ENCODE measurements at regions not wholly inside any gene's neighbourhood (a gene's known extent, or its start where the extent isn't known, plus 50 kb on each side); places are given as distances from the start of the nearest gene placed in this dataset.

DNA sequence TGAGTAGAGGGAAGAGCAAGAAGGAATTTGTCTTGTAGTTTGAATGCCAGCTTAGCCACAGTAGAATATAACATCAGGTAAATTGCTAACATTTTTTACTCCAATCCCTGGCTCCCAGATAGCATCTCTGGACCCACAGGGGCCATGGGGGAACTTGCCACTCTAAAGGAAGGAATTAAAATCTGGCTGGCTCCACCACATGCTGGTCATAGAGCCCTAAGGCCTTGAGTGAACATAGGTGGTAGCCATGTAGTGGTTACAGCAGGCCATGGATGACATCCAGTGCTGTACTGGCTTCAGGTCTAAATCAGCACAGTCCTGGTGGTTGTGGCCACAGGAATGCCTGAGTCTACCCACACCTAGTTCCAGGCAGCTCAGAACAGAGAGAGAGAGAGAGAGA, 109.9 kb upstream of the RGMB start:
- TF ChIP-seq, protein P1, sequence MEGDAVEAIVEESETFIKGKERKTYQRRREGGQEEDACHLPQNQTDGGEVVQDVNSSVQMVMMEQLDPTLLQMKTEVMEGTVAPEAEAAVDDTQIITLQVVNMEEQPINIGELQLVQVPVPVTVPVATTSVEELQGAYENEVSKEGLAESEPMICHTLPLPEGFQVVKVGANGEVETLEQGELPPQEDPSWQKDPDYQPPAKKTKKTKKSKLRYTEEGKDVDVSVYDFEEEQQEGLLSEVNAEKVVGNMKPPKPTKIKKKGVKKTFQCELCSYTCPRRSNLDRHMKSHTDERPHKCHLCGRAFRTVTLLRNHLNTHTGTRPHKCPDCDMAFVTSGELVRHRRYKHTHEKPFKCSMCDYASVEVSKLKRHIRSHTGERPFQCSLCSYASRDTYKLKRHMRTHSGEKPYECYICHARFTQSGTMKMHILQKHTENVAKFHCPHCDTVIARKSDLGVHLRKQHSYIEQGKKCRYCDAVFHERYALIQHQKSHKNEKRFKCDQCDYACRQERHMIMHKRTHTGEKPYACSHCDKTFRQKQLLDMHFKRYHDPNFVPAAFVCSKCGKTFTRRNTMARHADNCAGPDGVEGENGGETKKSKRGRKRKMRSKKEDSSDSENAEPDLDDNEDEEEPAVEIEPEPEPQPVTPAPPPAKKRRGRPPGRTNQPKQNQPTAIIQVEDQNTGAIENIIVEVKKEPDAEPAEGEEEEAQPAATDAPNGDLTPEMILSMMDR (IDR thresholded peaks at IDR 0.05; ENCODE audit: insufficient read depth, low read length, poor library complexity, severe bottlenecking) = no peak
- Histone ChIP-seq H3K36me3 (ENCODE audit: control insufficient read depth, insufficient read depth, low read length) (no peaks in the 10 kb centered on the region), H3K4me3 (replicated peaks; ENCODE audit: low read depth, low read length) (no peak overlapping the region), H3K27me3 (replicated peaks; ENCODE audit: control insufficient read depth, insufficient read depth, low read length) (no peaks in the 10 kb centered on the region)
- DNase-seq (ENCODE audit: extremely low read depth, insufficient read length) = no peak

DNA sequence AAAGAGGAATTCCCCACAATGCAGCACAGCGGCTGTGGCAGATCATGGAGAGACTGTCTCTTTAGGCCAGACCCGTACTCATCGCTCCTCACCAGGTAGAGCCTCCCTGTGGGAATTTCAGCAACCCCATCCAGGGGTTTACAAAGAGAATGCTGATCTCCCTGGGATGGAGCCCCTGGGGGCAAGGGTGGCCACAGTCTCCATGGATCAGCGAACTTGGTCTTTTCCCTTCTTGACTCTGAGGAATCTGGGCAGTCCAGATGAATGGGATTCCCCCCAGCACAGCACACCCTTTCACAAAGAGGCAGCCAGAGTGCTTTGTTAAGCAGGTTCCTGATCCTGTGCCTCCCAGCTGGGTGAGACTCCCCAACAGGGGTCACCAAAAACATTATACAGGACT, 108.7 kb upstream of the RGMB start:
- DNase-seq (ENCODE audit: extremely low read depth, insufficient read length) = no peak
- no peaks in the 10 kb centered on the region for H3K36me3 ChIP-seq (ENCODE audit: control insufficient read depth, insufficient read depth, low read length)
- TF ChIP-seq, protein P1 (IDR thresholded peaks at IDR 0.05; ENCODE audit: insufficient read depth, low read length, poor library complexity, severe bottlenecking) = no peak
- no peaks in the 10 kb centered on the region for H3K27me3 ChIP-seq (replicated peaks; ENCODE audit: control insufficient read depth, insufficient read depth, low read length)
- no peak overlapping the region for H3K4me3 ChIP-seq (replicated peaks; ENCODE audit: low read depth, low read length)

DNA sequence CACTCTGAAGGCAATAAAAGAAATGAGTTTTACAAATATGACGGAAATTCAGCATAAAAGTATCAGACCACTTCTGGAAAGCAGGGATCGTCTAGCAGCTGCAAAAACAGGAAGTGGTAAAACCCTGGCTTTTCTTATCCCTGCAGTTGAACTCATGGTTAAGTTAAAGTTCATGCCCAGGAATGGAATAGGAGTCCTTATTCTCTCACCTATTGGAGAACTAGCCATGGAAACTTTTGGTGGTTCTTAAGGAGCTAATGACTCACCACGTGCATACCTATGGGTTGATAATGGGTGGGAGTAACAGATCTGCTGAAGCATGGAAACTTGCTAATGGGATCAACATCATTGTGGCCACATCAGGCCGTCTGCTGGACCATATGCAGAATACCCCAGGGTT, 93.5 kb upstream of the RGMB start:
- H3K36me3 ChIP-seq (ENCODE audit: control insufficient read depth, insufficient read depth, low read length) = no peaks in the 10 kb centered on the region
- TF ChIP-seq, protein P1 (IDR thresholded peaks at IDR 0.05; ENCODE audit: insufficient read depth, low read length, poor library complexity, severe bottlenecking) = no peak
- H3K27me3 ChIP-seq (replicated peaks; ENCODE audit: control insufficient read depth, insufficient read depth, low read length) = no peaks in the 10 kb centered on the region
- DNase-seq (ENCODE audit: extremely low read depth, insufficient read length) = no peak
- H3K4me3 ChIP-seq (replicated peaks; ENCODE audit: low read depth, low read length) = no peak overlapping the region

DNA sequence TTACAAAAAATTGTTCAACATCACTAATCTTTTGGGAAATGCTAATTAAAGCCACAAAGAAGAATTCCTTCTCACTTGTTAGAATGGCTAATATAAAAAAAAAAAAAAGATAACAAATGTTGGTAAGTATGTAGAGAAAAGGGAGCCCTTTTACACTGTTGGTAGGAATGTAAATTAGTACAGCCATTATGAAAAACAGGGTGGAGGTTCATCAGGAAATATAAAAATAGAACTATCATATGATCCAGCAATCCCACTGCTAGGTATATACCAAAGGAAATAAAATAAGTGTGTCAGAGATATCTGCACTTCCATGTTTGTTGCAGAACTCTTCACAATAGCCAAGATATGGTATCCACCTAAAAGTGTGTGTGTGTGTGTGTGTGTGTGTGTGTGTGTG, 83.5 kb upstream of the RGMB start:
- TF ChIP-seq, protein P1 (IDR thresholded peaks at IDR 0.05; ENCODE audit: insufficient read depth, low read length, poor library complexity, severe bottlenecking) = no peak
- H3K4me3 ChIP-seq (replicated peaks; ENCODE audit: low read depth, low read length) = no peak overlapping the region
- no peak for DNase-seq (ENCODE audit: extremely low read depth, insufficient read length)
- no peaks in the 10 kb centered on the region for H3K36me3 ChIP-seq (ENCODE audit: control insufficient read depth, insufficient read depth, low read length)
- no peaks in the 10 kb centered on the region for H3K27me3 ChIP-seq (replicated peaks; ENCODE audit: control insufficient read depth, insufficient read depth, low read length)

DNA sequence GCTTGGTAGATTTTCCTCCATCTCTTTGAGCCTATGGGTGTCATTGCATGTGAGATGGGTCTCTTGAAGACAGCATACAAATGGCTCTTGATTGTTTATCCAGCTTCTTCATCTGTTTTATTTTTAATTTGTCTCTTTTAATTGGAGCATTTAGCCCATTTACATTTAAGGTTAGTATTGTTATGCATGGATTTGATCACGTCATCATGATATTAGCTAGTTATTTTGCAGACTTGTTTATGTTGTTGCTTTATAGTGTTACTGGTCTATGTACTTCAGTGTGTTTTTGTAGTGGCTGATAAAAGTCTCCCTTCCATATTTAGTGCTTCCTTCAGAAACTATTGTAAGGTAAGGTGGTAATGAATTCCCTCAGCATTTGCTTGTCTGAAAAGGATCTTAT, 78.6 kb upstream of the RGMB start:
- no peaks in the 10 kb centered on the region for H3K36me3 ChIP-seq (ENCODE audit: control insufficient read depth, insufficient read depth, low read length)
- H3K4me3 ChIP-seq (replicated peaks; ENCODE audit: low read depth, low read length) = no peak overlapping the region
- H3K27me3 ChIP-seq (replicated peaks; ENCODE audit: control insufficient read depth, insufficient read depth, low read length) = no peaks in the 10 kb centered on the region
- DNase-seq (ENCODE audit: extremely low read depth, insufficient read length) = no peak
- TF ChIP-seq, protein P1 (IDR thresholded peaks at IDR 0.05; ENCODE audit: insufficient read depth, low read length, poor library complexity, severe bottlenecking) = no peak

DNA sequence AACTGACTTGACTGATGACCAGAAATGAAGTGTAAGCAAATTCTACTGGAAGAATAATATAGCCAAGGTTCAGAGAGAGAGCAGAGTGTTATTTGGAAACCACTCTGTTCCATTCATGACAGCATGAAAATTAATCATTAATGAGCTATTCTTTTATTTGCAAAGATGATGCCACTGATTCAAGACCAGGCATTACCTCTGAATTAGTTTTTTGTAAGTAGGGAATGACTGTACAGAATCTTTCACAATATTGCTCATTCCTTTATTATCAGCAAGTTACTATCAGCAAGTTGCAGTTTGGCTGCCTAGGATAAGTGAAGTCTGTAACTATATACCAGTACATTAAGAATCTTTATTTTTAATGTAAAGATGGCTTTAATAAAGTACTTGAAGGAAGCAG, 75.1 kb upstream of the RGMB start:
- H3K27me3 ChIP-seq (replicated peaks; ENCODE audit: control insufficient read depth, insufficient read depth, low read length) = no peaks in the 10 kb centered on the region
- no peaks in the 10 kb centered on the region for H3K36me3 ChIP-seq (ENCODE audit: control insufficient read depth, insufficient read depth, low read length)
- TF ChIP-seq, protein P1 (IDR thresholded peaks at IDR 0.05; ENCODE audit: insufficient read depth, low read length, poor library complexity, severe bottlenecking) = no peak
- no peak overlapping the region for H3K4me3 ChIP-seq (replicated peaks; ENCODE audit: low read depth, low read length)
- DNase-seq (ENCODE audit: extremely low read depth, insufficient read length) = no peak
